GM23338 (cell line): ENCODE measurements at regions not wholly inside any gene's neighbourhood (a gene's known extent, or its start where the extent isn't known, plus 50 kb on each side); places are given as distances from the start of the nearest gene placed in this dataset.

Source experiments
- ATAC-seq: fragments of 200-7000 bp; cut with Tn5 transposase; 3 replicates; pipeline ENCODE4 v1.9.1; 2020
- DNase-seq: peaks from one replicate; pipeline ENCODE4 v3.0.0-alpha.2; 2015; ENCODE audit warnings: low spot score
- H2AFZ ChIP-seq: fragments of 200-600 bp; sonication (generic); 2 replicates; pipeline ENCODE4 v1.8.0; 2016; ENCODE audit warnings: antibody characterized with exemption, mild to moderate bottlenecking, moderate library complexity
- H3F3A ChIP-seq: fragments of 200-600 bp; sonication (generic); replicated peaks from 2 replicates; pipeline ENCODE4 v1.8.0; 2017; ENCODE audit warnings: antibody characterized with exemption, mixed run types, low read depth
- H3K27ac ChIP-seq: fragments of 200-600 bp; sonication (generic); 2 replicates; pipeline ENCODE4 v1.6.1; 2016; ENCODE audit warnings: low read depth
- H3K27me3 ChIP-seq: fragments of 200-600 bp; sonication (generic); 2 replicates; pipeline ENCODE4 v1.8.0; 2016; ENCODE audit warnings: mild to moderate bottlenecking, mixed run types, moderate library complexity; ENCODE audit not compliant: insufficient read depth
- H3K36me3 ChIP-seq: fragments of 200-600 bp; sonication (generic); 2 replicates; pipeline ENCODE4 v1.8.0; 2016; ENCODE audit warnings: mild to moderate bottlenecking; ENCODE audit not compliant: insufficient read depth
- H3K4me1 ChIP-seq: fragments of 200-600 bp; sonication (generic); 2 replicates; pipeline ENCODE4 v1.8.0; 2016; ENCODE audit warnings: mild to moderate bottlenecking, moderate library complexity; ENCODE audit not compliant: insufficient read depth
- H3K4me2 ChIP-seq: fragments of 200-600 bp; sonication (generic); 2 replicates; pipeline ENCODE4 v1.7.1; 2017; ENCODE audit warnings: mixed run types
- H3K4me3 ChIP-seq: fragments of 200-600 bp; sonication (generic); 2 replicates; pipeline ENCODE4 v1.6.1; 2016; ENCODE audit warnings: mixed run types
- H3K79me2 ChIP-seq: fragments of 200-600 bp; sonication (generic); replicated peaks from 2 replicates; pipeline ENCODE4 v1.8.0; 2017; ENCODE audit warnings: mild to moderate bottlenecking; ENCODE audit not compliant: insufficient read depth
- H3K9me2 ChIP-seq: fragments of 200-600 bp; sonication (generic); 2 replicates; pipeline ENCODE4 v1.8.0; 2017; ENCODE audit not compliant: insufficient read depth
- H4K20me1 ChIP-seq: fragments of 200-600 bp; sonication (generic); replicated peaks from 2 replicates; pipeline ENCODE4 v1.8.0; 2017; ENCODE audit warnings: mild to moderate bottlenecking; ENCODE audit not compliant: insufficient read depth
- H3K27ac Mint-ChIP-seq: 2 replicates; pipeline ENCODE4 v1.8.0; 2020; ENCODE audit warnings: inconsistent platforms, mild to moderate bottlenecking, moderate library complexity, mixed read lengths
- H3K27me3 Mint-ChIP-seq: 3 replicates; pipeline ENCODE4 v1.8.0; 2022; ENCODE audit warnings: low read depth, mild to moderate bottlenecking, moderate library complexity, mixed read lengths, inconsistent platforms; ENCODE audit not compliant: insufficient read depth, poor library complexity
- H3K36me3 Mint-ChIP-seq: 3 replicates; pipeline ENCODE4 v1.8.0; 2021; ENCODE audit warnings: low read depth, mild to moderate bottlenecking, inconsistent platforms, moderate library complexity, mixed read lengths
- H3K4me1 Mint-ChIP-seq: 3 replicates; pipeline ENCODE4 v1.8.0; 2020; ENCODE audit warnings: mild to moderate bottlenecking, inconsistent platforms, mixed read lengths
- H3K4me3 Mint-ChIP-seq: 3 replicates; pipeline ENCODE4 v1.8.0; 2021; ENCODE audit warnings: moderate library complexity, mild to moderate bottlenecking, inconsistent platforms, mixed read lengths
- H3K9me3 Mint-ChIP-seq: 3 replicates; pipeline ENCODE4 v1.8.0; 2020; ENCODE audit warnings: moderate library complexity, mild to moderate bottlenecking, inconsistent platforms, mixed read lengths
- CREB1 ChIP-seq: fragments of 250-450 bp; sonication (Bioruptor Pico); IDR thresholded peaks from 2 replicates; pipeline ENCODE4 v1.5.0; 2020; ENCODE audit warnings: low read depth, mild to moderate bottlenecking, moderate library complexity
- ETS1 ChIP-seq: IDR thresholded peaks from 2 replicates; pipeline ENCODE4 v1.6.1; 2016; ENCODE audit warnings: antibody characterized with exemption
- EZH2 ChIP-seq: fragments of 200-600 bp; sonication (generic); IDR thresholded peaks from one replicate; pipeline ENCODE4 v1.8.0; 2017; ENCODE audit warnings: antibody characterized with exemption, mild to moderate bottlenecking, low read depth; ENCODE audit not compliant: unreplicated experiment
- JUNB ChIP-seq: IDR thresholded peaks from one replicate; pipeline ENCODE4 v1.6.1; 2016; ENCODE audit warnings: antibody characterized with exemption; ENCODE audit not compliant: unreplicated experiment
- POLR2AphosphoS5 ChIP-seq: IDR thresholded peaks from 2 replicates; pipeline ENCODE4 v1.6.1; 2016; ENCODE audit warnings: antibody characterized with exemption, low read depth
- REST ChIP-seq: IDR thresholded peaks from one replicate; pipeline ENCODE4 v1.6.1; 2018; ENCODE audit warnings: antibody characterized with exemption; ENCODE audit not compliant: unreplicated experiment
- STAT1 ChIP-seq: IDR thresholded peaks from one replicate; pipeline ENCODE4 v1.6.1; 2016; ENCODE audit warnings: antibody characterized with exemption; ENCODE audit not compliant: unreplicated experiment
- ZNF331 ChIP-seq: fragments of 250-450 bp; sonication (Bioruptor Pico); IDR thresholded peaks from 2 replicates; pipeline ENCODE4 v1.5.0; 2020; ENCODE audit warnings: low read depth, mild to moderate bottlenecking, moderate library complexity
- ZNF462 ChIP-seq: fragments of 250-450 bp; sonication (Bioruptor Pico); IDR thresholded peaks from 2 replicates; pipeline ENCODE4 v1.5.0; 2020; ENCODE audit warnings: mild to moderate bottlenecking, moderate library complexity

- H3K4me1 Mint-ChIP-seq: peaks cover 10% of the 10 kb centered on the region
- Histone ChIP-seq H3K27me3 (no peaks in the 10 kb centered on the region), H3K79me2 (no peaks in the 10 kb centered on the region), H3K4me3 (no peak overlapping the region), H3K9me2 (no peaks in the 10 kb centered on the region), H3K27ac (no peak overlapping the region), H3K4me2 (no peak overlapping the region), H3F3A (no peaks in the 10 kb centered on the region), H3K36me3 (no peaks in the 10 kb centered on the region), H3K4me1 (no peaks in the 10 kb centered on the region), H2AFZ (no peak overlapping the region), H4K20me1 (no peaks in the 10 kb centered on the region)
- DNase-seq (no peak), ATAC-seq (no peak)
- TF ChIP-seq ETS1 (no peak), EZH2 (no peak), STAT1 (no peak), JUNB (no peak), ZNF331 (no peak), REST (no peak)
- no peak overlapping the region for H3K4me3 Mint-ChIP-seq
- H3K27me3 Mint-ChIP-seq: peaks cover 6% of the 10 kb centered on the region
- H3K27ac Mint-ChIP-seq: no peak overlapping the region
- no peaks in the 10 kb centered on the region; the same call in 2 of the 3 replicates for H3K36me3 Mint-ChIP-seq
- no peaks in the 10 kb centered on the region; the same call in 2 of the 3 replicates for H3K9me3 Mint-ChIP-seq
Measured at GRCh38 chr21:41562101-41563000, 54.4 kb upstream of the TMPRSS2 start.

GRCh38 chr21:41561701-41562100 lies 53.7 kb upstream of the TMPRSS2 start:
- H3K4me3 Mint-ChIP-seq: no peak overlapping the region
- H3K4me1 ChIP-seq: no peaks in the 10 kb centered on the region
- no peaks in the 10 kb centered on the region; the same call in 2 of the 3 replicates for H3K9me3 Mint-ChIP-seq
- no peak overlapping the region for H3K4me3 ChIP-seq
- H3K27ac Mint-ChIP-seq: no peak overlapping the region
- ATAC-seq (no peak), DNase-seq (no peak)
- H3K36me3 ChIP-seq: no peaks in the 10 kb centered on the region
- no peaks in the 10 kb centered on the region for H3K9me2 ChIP-seq
- no peaks in the 10 kb centered on the region for H3F3A ChIP-seq
- H3K27me3 ChIP-seq: no peaks in the 10 kb centered on the region
- no peaks in the 10 kb centered on the region; the same call in 2 of the 3 replicates for H3K36me3 Mint-ChIP-seq
- no peak overlapping the region for H2AFZ ChIP-seq
- H3K79me2 ChIP-seq: no peaks in the 10 kb centered on the region
- no peak overlapping the region for H3K4me2 ChIP-seq
- H3K4me1 Mint-ChIP-seq: peaks cover 10% of the 10 kb centered on the region
- H3K27ac ChIP-seq: no peak overlapping the region
- peaks cover 5% of the 10 kb centered on the region for H3K27me3 Mint-ChIP-seq
- no peaks in the 10 kb centered on the region for H4K20me1 ChIP-seq
- TF ChIP-seq ZNF462 (CRISPR knock-in tag) (no peak), STAT1 (no peak), CREB1 (CRISPR knock-in tag) (no peak), POLR2AphosphoS5 (no peak), EZH2 (no peak), JUNB (no peak)
